ENCODE measurements at regions not wholly inside any gene's neighbourhood (a gene's known extent, or its start where the extent isn't known, plus 50 kb on each side); places are given as distances from the start of the nearest gene placed in this dataset.

GRCh38 chr4:16322183-16322582 is 95.9 kb upstream of the TAPT1 start:
- TF ChIP-seq, protein P1, sequence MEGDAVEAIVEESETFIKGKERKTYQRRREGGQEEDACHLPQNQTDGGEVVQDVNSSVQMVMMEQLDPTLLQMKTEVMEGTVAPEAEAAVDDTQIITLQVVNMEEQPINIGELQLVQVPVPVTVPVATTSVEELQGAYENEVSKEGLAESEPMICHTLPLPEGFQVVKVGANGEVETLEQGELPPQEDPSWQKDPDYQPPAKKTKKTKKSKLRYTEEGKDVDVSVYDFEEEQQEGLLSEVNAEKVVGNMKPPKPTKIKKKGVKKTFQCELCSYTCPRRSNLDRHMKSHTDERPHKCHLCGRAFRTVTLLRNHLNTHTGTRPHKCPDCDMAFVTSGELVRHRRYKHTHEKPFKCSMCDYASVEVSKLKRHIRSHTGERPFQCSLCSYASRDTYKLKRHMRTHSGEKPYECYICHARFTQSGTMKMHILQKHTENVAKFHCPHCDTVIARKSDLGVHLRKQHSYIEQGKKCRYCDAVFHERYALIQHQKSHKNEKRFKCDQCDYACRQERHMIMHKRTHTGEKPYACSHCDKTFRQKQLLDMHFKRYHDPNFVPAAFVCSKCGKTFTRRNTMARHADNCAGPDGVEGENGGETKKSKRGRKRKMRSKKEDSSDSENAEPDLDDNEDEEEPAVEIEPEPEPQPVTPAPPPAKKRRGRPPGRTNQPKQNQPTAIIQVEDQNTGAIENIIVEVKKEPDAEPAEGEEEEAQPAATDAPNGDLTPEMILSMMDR (IDR thresholded peaks at IDR 0.05) = no peak
- no peak for TF ChIP-seq POLR2A (IDR thresholded peaks at IDR 0.05)
- Histone ChIP-seq H3K36me3 (no peaks in the 10 kb centered on the region), H3K27ac (no peak overlapping the region), H3K4me1 (no peaks in the 10 kb centered on the region), H3K4me3 (no peak overlapping the region), H3K27me3 (no peaks in the 10 kb centered on the region), H3K9me3 (no peaks in the 10 kb centered on the region)
- intact Hi-C loops (cut with DNase I) = no loop called here
- DNase-seq = no peak
- 14 to 52% methylated on average over 1 of the region's 1 CpG for WGBS, 2 donors

DNA sequence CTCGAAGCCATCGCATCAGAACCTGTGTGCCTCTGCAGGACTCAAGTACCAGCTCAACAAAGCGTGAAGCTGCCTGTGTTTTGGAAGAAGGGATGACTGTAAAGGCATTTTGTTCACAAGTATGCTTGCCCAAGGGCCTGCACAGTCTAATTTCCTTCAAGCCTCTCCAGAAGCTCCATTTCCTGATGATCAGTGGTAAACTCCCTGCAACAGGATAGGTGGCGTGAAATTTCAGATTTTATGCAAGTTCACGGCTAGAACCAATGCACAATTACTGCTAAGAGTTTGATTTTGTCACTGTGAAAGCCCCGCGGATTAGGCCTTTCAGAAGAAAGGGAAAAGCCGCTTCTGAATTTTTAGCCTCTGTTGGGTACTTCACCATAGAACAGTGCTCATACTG is 89.2 kb upstream of the TAPT1 start:
- Histone ChIP-seq H3K9me3 (no peaks in the 10 kb centered on the region), H3K27ac (no peak overlapping the region), H3K27me3 (no peaks in the 10 kb centered on the region), H3K4me3 (no peak overlapping the region), H3K36me3 (no peaks in the 10 kb centered on the region), H3K4me1 (no peaks in the 10 kb centered on the region)
- 81 to 84% methylated on average over 8 of the region's 8 CpGs for WGBS, 2 donors
- intact Hi-C loops (cut with DNase I) = no loop called here
- DNase-seq = no peak
- TF ChIP-seq, protein P1 (IDR thresholded peaks at IDR 0.05) = no peak
- TF ChIP-seq POLR2A (IDR thresholded peaks at IDR 0.05) = no peak

GRCh38 chr4:16310606-16311005 is 84.3 kb upstream of the TAPT1 start:
- WGBS, 2 donors = 77 to 79% methylated on average over 3 of the region's 3 CpGs
- TF ChIP-seq, protein P1 (IDR thresholded peaks at IDR 0.05) = no peak
- no peak for TF ChIP-seq POLR2A (IDR thresholded peaks at IDR 0.05)
- Histone ChIP-seq H3K4me1 (no peaks in the 10 kb centered on the region), H3K36me3 (no peaks in the 10 kb centered on the region), H3K27ac (no peak overlapping the region), H3K9me3 (no peaks in the 10 kb centered on the region), H3K4me3 (no peak overlapping the region), H3K27me3 (peaks cover 0 to 3% (median 0%) of the 10 kb centered on the region in 4 donors)
- intact Hi-C loops (cut with DNase I) = no loop called here
- no peak for DNase-seq

DNA sequence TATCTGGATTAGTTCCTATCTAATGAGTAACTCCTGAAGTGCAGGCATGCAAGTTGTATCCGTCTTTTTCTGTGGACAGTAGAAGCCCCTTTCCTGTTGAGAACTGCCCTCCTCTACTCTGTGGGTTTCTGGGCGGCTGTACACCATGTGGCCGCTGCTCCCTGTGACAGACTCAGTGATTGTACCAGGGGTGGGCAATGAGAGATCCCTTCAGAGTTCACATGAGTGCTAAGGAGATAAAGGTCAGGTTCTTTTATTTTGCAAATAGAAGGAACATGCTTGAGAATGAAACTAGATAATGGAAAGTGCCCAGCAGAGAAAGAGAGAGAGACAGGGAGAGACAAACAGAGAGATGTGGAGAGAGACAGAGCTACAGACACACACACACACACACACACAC is 76.4 kb upstream of the TAPT1 start:
- 74% methylated on average over 3 of the region's 3 CpGs; no CpG with 5 or more reads in 1 of the 2 donors for WGBS, 2 donors
- no peak for TF ChIP-seq POLR2A (IDR thresholded peaks at IDR 0.05)
- TF ChIP-seq, protein P1 (IDR thresholded peaks at IDR 0.05) = no peak

DNA sequence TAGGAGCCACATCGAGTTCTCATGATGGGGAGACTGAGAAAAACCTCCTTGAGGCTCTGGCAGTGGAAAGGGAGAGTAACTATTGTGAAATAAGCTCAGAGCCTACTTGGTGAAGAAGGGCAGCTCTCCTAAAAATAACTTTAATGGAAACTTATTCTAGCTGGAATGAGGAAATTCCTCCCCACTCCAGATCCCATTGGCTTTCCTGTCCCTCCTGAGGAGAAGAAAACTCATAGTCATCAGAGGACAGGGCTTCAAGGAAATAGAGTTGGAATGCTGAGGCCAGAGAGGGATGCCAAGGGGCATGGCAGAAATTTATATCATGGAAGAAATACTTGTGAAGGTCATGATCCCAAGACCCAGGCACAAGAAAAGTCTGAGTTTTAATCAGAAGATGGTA is 70.7 kb upstream of the TAPT1 start:
- no peak overlapping the region for H3K27ac ChIP-seq
- no peak for TF ChIP-seq POLR2A (IDR thresholded peaks at IDR 0.05)
- TF ChIP-seq, protein P1 (IDR thresholded peaks at IDR 0.05) = no peak
- peaks cover 0 to 8% (median 0%) of the 10 kb centered on the region in 3 donors for H3K9me3 ChIP-seq
- DNase-seq = no peak
- intact Hi-C loops (cut with DNase I) = loop anchor here (10.0 kb wide), 1 partner anchor 148 kb away; no protein-coding TSS in a partner anchor
- 41 to 63% methylated on average over 1 of the region's 1 CpG for WGBS, 2 donors
- no peak overlapping the region for H3K4me3 ChIP-seq
- no peaks in the 10 kb centered on the region for H3K36me3 ChIP-seq
- no peaks in the 10 kb centered on the region for H3K4me1 ChIP-seq
- peaks cover 0 to 3% (median 0%) of the 10 kb centered on the region in 4 donors for H3K27me3 ChIP-seq

More for the DNA sequence above, 76.4 kb upstream of the TAPT1 start:
- Histone ChIP-seq H3K4me3 (no peak overlapping the region), H3K27ac (no peak overlapping the region), H3K4me1 (no peaks in the 10 kb centered on the region), H3K27me3 (peaks cover 0 to 6% (median 0%) of the 10 kb centered on the region in 4 donors), H3K9me3 (no peaks in the 10 kb centered on the region), H3K36me3 (no peaks in the 10 kb centered on the region)
- intact Hi-C loops (cut with DNase I) = no loop called here
- DNase-seq = no peak
